Smooth muscle cell (in vitro differentiated cells): ENCODE measurements at regions not wholly inside any gene's neighbourhood (a gene's known extent, or its start where the extent isn't known, plus 50 kb on each side); places are given as distances from the start of the nearest gene placed in this dataset.

Experiments
- DNase-seq: peaks from one replicate; lab custom pipeline; 2025; ENCODE audit not compliant: unreplicated experiment; lab: John Stamatoyannopoulos, UW
- H2AFZ ChIP-seq: fragments of 200-600 bp; sonication (generic); 2 replicates; pipeline ENCODE4 v1.6.0; 2016; ENCODE audit warnings: antibody characterized with exemption, low read depth, mild to moderate bottlenecking
- H3F3A ChIP-seq: fragments of 200-600 bp; sonication (generic); 2 replicates; pipeline ENCODE4 v1.6.0; 2017; ENCODE audit warnings: antibody characterized with exemption, low read depth
- H3K27ac ChIP-seq: fragments of 200-600 bp; sonication (generic); 2 replicates; pipeline ENCODE4 v1.5.1; 2016; ENCODE audit warnings: low read depth, mild to moderate bottlenecking
- H3K27me3 ChIP-seq: fragments of 200-600 bp; sonication (generic); 2 replicates; pipeline ENCODE4 v1.6.1; 2016; ENCODE audit warnings: low read depth, mild to moderate bottlenecking
- H3K36me3 ChIP-seq: fragments of 200-600 bp; sonication (generic); 2 replicates; pipeline ENCODE4 v1.5.1; 2016; ENCODE audit warnings: low read depth
- H3K4me1 ChIP-seq: fragments of 200-600 bp; sonication (generic); 2 replicates; pipeline ENCODE4 v1.5.1; 2016; ENCODE audit warnings: low read depth
- H3K4me2 ChIP-seq: fragments of 200-600 bp; sonication (generic); 2 replicates; pipeline ENCODE4 v1.6.0; 2016; ENCODE audit warnings: mild to moderate bottlenecking
- H3K4me3 ChIP-seq: fragments of 200-600 bp; sonication (generic); 2 replicates; pipeline ENCODE4 v1.5.1; 2016; ENCODE audit warnings: mild to moderate bottlenecking
- H3K79me2 ChIP-seq: fragments of 200-600 bp; sonication (generic); 2 replicates; pipeline ENCODE4 v1.6.0; 2016; ENCODE audit warnings: low read depth, mild to moderate bottlenecking
- H3K9ac ChIP-seq: fragments of 200-600 bp; sonication (generic); 2 replicates; pipeline ENCODE4 v1.6.0; 2016; ENCODE audit warnings: low read depth
- H3K9me3 ChIP-seq: fragments of 200-600 bp; sonication (generic); replicated peaks from 2 replicates; pipeline ENCODE4 v1.5.1; 2016; ENCODE audit warnings: low read depth
- H4K20me1 ChIP-seq: fragments of 200-600 bp; sonication (generic); 2 replicates; pipeline ENCODE4 v1.6.0; 2016; ENCODE audit warnings: low read depth
- CTCF ChIP-seq: fragments of 200-600 bp; sonication (generic); IDR thresholded peaks from 2 replicates; pipeline ENCODE4 v1.5.1; 2017; ENCODE audit warnings: borderline replicate concordance, mild to moderate bottlenecking, antibody characterized with exemption; ENCODE audit not compliant: insufficient read depth, poor library complexity, severe bottlenecking
- WGBS: methylation state at CpG from one replicate; pipeline ENCODE4 v1.1.7; 2016; ENCODE audit warnings: low lambda C conversion rate; 5-methylcytosine and 5-hydroxymethylcytosine counted together

- H3K9ac ChIP-seq, result no peak overlapping the region
- no peaks in the 10 kb centered on the region for H3F3A ChIP-seq
- TF ChIP-seq CTCF, result no peak
- no peak overlapping the region for H3K4me2 ChIP-seq
- H3K4me1 ChIP-seq, result no peaks in the 10 kb centered on the region
- WGBS, result 82% methylated on average over 3 of the region's 3 CpGs
- DNase-seq, result no peak
- H3K4me3 ChIP-seq, result no peak overlapping the region
- H3K27ac ChIP-seq, result no peak overlapping the region
- H2AFZ ChIP-seq, result no peak overlapping the region
- H4K20me1 ChIP-seq, result no peaks in the 10 kb centered on the region
- H3K9me3 ChIP-seq, result no peaks in the 10 kb centered on the region
- no peaks in the 10 kb centered on the region for H3K79me2 ChIP-seq
- no peaks in the 10 kb centered on the region for H3K36me3 ChIP-seq
- no peaks in the 10 kb centered on the region for H3K27me3 ChIP-seq
Measured at GRCh38 chr9:31700252-31701045, 684.0 kb upstream of the ACO1 start.

GRCh38 chr9:31702957-31703356 is 681.5 kb upstream of the ACO1 start:
- H3K27ac ChIP-seq, result no peak overlapping the region
- no peak overlapping the region for H2AFZ ChIP-seq
- H3K4me1 ChIP-seq, result no peaks in the 10 kb centered on the region
- WGBS, result 100% methylated on average over 1 of the region's 1 CpG
- H4K20me1 ChIP-seq, result no peaks in the 10 kb centered on the region
- no peaks in the 10 kb centered on the region for H3F3A ChIP-seq
- no peak overlapping the region for H3K4me2 ChIP-seq
- DNase-seq, result no peak
- H3K36me3 ChIP-seq, result no peaks in the 10 kb centered on the region
- H3K27me3 ChIP-seq, result no peaks in the 10 kb centered on the region
- H3K79me2 ChIP-seq, result no peaks in the 10 kb centered on the region
- no peak for TF ChIP-seq CTCF
- H3K9ac ChIP-seq, result no peak overlapping the region
- no peaks in the 10 kb centered on the region for H3K9me3 ChIP-seq
- H3K4me3 ChIP-seq, result no peak overlapping the region

GRCh38 chr9:31715250-31715649 is 669.2 kb upstream of the ACO1 start:
- no peak for DNase-seq
- H3K79me2 ChIP-seq, result no peaks in the 10 kb centered on the region
- no peaks in the 10 kb centered on the region for H3K27me3 ChIP-seq
- no peaks in the 10 kb centered on the region for H3K4me1 ChIP-seq
- H4K20me1 ChIP-seq, result no peaks in the 10 kb centered on the region
- H3F3A ChIP-seq, result no peaks in the 10 kb centered on the region
- 71% methylated on average over 4 of the region's 4 CpGs for WGBS
- H3K4me2 ChIP-seq, result no peak overlapping the region
- no peak for TF ChIP-seq CTCF
- no peak overlapping the region for H3K4me3 ChIP-seq
- H3K9me3 ChIP-seq, result no peaks in the 10 kb centered on the region
- no peaks in the 10 kb centered on the region for H3K36me3 ChIP-seq
- no peak overlapping the region for H3K9ac ChIP-seq
- H2AFZ ChIP-seq, result no peak overlapping the region
- H3K27ac ChIP-seq, result no peak overlapping the region

- no peaks in the 10 kb centered on the region for H3F3A ChIP-seq
- no peaks in the 10 kb centered on the region for H3K36me3 ChIP-seq
- H3K4me1 ChIP-seq, result no peaks in the 10 kb centered on the region
- no peak overlapping the region for H3K4me3 ChIP-seq
- H3K79me2 ChIP-seq, result no peaks in the 10 kb centered on the region
- H3K9ac ChIP-seq, result no peak overlapping the region
- no peak for TF ChIP-seq CTCF
- H4K20me1 ChIP-seq, result no peaks in the 10 kb centered on the region
- no peak overlapping the region for H2AFZ ChIP-seq
- no peak overlapping the region for H3K27ac ChIP-seq
- WGBS, result 83% methylated on average over 4 of the region's 4 CpGs
- H3K9me3 ChIP-seq, result no peaks in the 10 kb centered on the region
- H3K4me2 ChIP-seq, result no peak overlapping the region
- no peaks in the 10 kb centered on the region for H3K27me3 ChIP-seq
- no peak for DNase-seq
Measured at GRCh38 chr9:31719262-31719661, 665.2 kb upstream of the ACO1 start.
